HG03457 (cell line): ENCODE measurements at regions not wholly inside any gene's neighbourhood (a gene's known extent, or its start where the extent isn't known, plus 50 kb on each side); places are given as distances from the start of the nearest gene placed in this dataset.
"Not testable (repeated sequence)": the region's sequence is repeated elsewhere in the genome, so short reads cannot be mapped to it uniquely, and the experiment has no call there.

Experiments
- ATAC-seq: cut with Tn5 transposase; IDR thresholded peaks from one replicate; pipeline ENCODE4 v1.9.1; 2021; ENCODE audit warnings: moderate number of reproducible peaks; ENCODE audit not compliant: unreplicated experiment

GRCh38 chr3:159260049-159260662, 458.3 kb downstream of the MFSD1 start:
- ATAC-seq, result no peak

GRCh38 chr3:159261333-159261732, 459.5 kb downstream of the MFSD1 start:
- not testable (repeated sequence) for ATAC-seq

GRCh38 chr3:159263750-159264553, 462.1 kb downstream of the MFSD1 start:
- no peak for ATAC-seq

GRCh38 chr3:159265705-159266104, 463.9 kb downstream of the MFSD1 start:
- ATAC-seq, result no peak

- no peak for ATAC-seq
Observed at GRCh38 chr3:159266779-159267178, 464.9 kb downstream of the MFSD1 start.

- ATAC-seq, result no peak
Observed at GRCh38 chr3:159271799-159272512, 470.1 kb downstream of the MFSD1 start.

GRCh38 chr3:159273070-159273469, 471.2 kb downstream of the MFSD1 start:
- no peak for ATAC-seq

GRCh38 chr3:159273608-159274007, 471.8 kb downstream of the MFSD1 start:
- no peak for ATAC-seq

GRCh38 chr3:159275741-159276140, 473.9 kb downstream of the MFSD1 start:
- ATAC-seq, result no peak

GRCh38 chr3:159277814-159278213, 476.0 kb downstream of the MFSD1 start:
- no peak for ATAC-seq

- no peak for ATAC-seq
Observed at GRCh38 chr3:159280386-159281191, 478.7 kb downstream of the MFSD1 start.

- ATAC-seq, result no peak
Observed at GRCh38 chr3:159293493-159293892, 491.6 kb downstream of the MFSD1 start.

- no peak for ATAC-seq
Observed at GRCh38 chr3:159301961-159302360, 500.1 kb downstream of the MFSD1 start.

GRCh38 chr3:159305017-159305416, 503.2 kb downstream of the MFSD1 start:
- ATAC-seq, result no peak

- ATAC-seq, result not testable (repeated sequence)
Observed at GRCh38 chr3:159316706-159317105, 514.9 kb downstream of the MFSD1 start.

- no peak for ATAC-seq
Observed at GRCh38 chr3:159319156-159319555, 517.3 kb downstream of the MFSD1 start.

GRCh38 chr3:159322322-159322939, 520.6 kb downstream of the MFSD1 start:
- ATAC-seq, result no peak

GRCh38 chr3:159323848-159324247, 522.0 kb downstream of the MFSD1 start:
- no peak for ATAC-seq

GRCh38 chr3:159326998-159327397, 525.1 kb downstream of the MFSD1 start:
- no peak for ATAC-seq

- ATAC-seq, result no peak
Observed at GRCh38 chr3:159332535-159333099, 530.8 kb downstream of the MFSD1 start.
